Gastroesophageal sphincter (tissue), 4 donors: ENCODE measurements at regions not wholly inside any gene's neighbourhood (a gene's known extent, or its start where the extent isn't known, plus 50 kb on each side); places are given as distances from the start of the nearest gene placed in this dataset.

Experiments used
- ATAC-seq: fragments of 150-250 bp; one replicate; pipeline ENCODE4 v1.9.1; 2016; ENCODE audit warnings: mild to moderate bottlenecking, moderate library complexity
- H3K27ac ChIP-seq, 4 donors: fragments of 200-600 bp; sonication (generic) in 3 of 4; 1 replicate in 3 of 4; 2 replicates in 1 of 4; pipeline ENCODE4 v1.5.1; 2016 to 2019
- H3K27me3 ChIP-seq: fragments of 200-600 bp; sonication (generic); one replicate; pipeline ENCODE4 v1.5.1; 2019
- H3K36me3 ChIP-seq, 2 donors: fragments of 200-600 bp; sonication (generic); one replicate each; pipeline ENCODE4 v1.5.1; 2019; ENCODE audit warnings: control low read depth in 1 of 2
- H3K4me1 ChIP-seq, 3 donors: fragments of 200-600 bp; sonication (generic); 1 replicate in 2 of 3; 2 replicates in 1 of 3; pipeline ENCODE4 v1.5.1; 2016 to 2019; ENCODE audit warnings: control low read depth in 2 of 3
- H3K4me3 ChIP-seq, 2 donors: fragments of 200-600 bp; sonication (generic); one replicate each; pipeline ENCODE4 v1.5.1; 2019; ENCODE audit warnings: mild to moderate bottlenecking in 1 of 2, moderate library complexity in 1 of 2
- H3K9me3 ChIP-seq, 3 donors: fragments of 200-600 bp; sonication (generic); one replicate each; pipeline ENCODE4 v1.5.1; 2017 to 2019; ENCODE audit warnings: control low read depth in 2 of 3
- EP300 ChIP-seq: sonication (generic); formaldehyde crosslinking; IDR thresholded peaks from one replicate; pipeline ENCODE4 v1.6.1; 2017; ENCODE audit warnings: antibody characterized with exemption, mild to moderate bottlenecking
- POLR2A ChIP-seq, 2 donors: fragments of 450-650 bp; IDR thresholded peaks; one replicate each; pipeline ENCODE4 v1.6.1; 2017; ENCODE audit warnings: antibody characterized with exemption in 2 of 2, mild to moderate bottlenecking in 2 of 2, moderate library complexity in 1 of 2
- POLR2AphosphoS5 ChIP-seq: sonication (generic); formaldehyde crosslinking; IDR thresholded peaks from one replicate; pipeline ENCODE4 v1.6.1; 2017; ENCODE audit warnings: antibody characterized with exemption
- WGBS, 2 donors: methylation state at CpG; one replicate each; pipeline ENCODE4 v1.1.5; 2018; ENCODE audit warnings: low coverage in 1 of 2; 5-methylcytosine and 5-hydroxymethylcytosine counted together
- TF ChIP-seq, protein P1 (sequence below), 4 experiments: fragments of 200-600 bp in 2 of 4; fragments of 450-650 bp in 2 of 4; sonication (generic) in 1 of 4; IDR thresholded peaks; one replicate each; pipeline ENCODE4 v1.5.1; 2017 to 2019; ENCODE audit warnings: antibody characterized with exemption in 4 of 4, mild to moderate bottlenecking in 2 of 4, moderate library complexity in 2 of 4

- 70 to 84% methylated on average over 3 of the region's 3 CpGs for WGBS, 2 donors
Measured at GRCh38 chr4:177005674-177006230, 213.0 kb upstream of the VEGFC start.

DNA sequence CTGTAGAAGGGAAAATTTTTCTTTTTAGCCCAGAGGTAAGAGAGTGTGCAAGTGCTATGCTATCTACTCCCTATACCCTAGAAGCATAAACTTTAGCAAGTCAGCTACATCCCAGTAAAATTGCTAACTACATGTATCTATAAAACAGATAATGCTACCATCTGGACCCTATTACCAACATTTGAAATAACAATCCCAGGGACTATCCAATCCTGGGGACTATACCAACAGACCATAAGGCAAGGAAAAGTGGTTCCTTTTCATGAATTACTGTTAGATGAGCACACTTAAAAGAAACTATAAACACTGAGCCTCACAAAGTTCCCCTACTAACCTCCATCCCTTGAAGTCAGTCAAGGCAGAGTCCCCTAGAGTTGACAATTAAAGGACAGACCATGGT lies 213.6 kb upstream of the VEGFC start:
- TF ChIP-seq EP300 (no peak), POLR2AphosphoS5 (no peak), POLR2A (IDR thresholded peaks at IDR 0.05) (no peak)
- TF ChIP-seq, protein P1, sequence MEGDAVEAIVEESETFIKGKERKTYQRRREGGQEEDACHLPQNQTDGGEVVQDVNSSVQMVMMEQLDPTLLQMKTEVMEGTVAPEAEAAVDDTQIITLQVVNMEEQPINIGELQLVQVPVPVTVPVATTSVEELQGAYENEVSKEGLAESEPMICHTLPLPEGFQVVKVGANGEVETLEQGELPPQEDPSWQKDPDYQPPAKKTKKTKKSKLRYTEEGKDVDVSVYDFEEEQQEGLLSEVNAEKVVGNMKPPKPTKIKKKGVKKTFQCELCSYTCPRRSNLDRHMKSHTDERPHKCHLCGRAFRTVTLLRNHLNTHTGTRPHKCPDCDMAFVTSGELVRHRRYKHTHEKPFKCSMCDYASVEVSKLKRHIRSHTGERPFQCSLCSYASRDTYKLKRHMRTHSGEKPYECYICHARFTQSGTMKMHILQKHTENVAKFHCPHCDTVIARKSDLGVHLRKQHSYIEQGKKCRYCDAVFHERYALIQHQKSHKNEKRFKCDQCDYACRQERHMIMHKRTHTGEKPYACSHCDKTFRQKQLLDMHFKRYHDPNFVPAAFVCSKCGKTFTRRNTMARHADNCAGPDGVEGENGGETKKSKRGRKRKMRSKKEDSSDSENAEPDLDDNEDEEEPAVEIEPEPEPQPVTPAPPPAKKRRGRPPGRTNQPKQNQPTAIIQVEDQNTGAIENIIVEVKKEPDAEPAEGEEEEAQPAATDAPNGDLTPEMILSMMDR (IDR thresholded peaks at IDR 0.05): no peak
- ATAC-seq: no peak
- Histone ChIP-seq H3K27me3 (no peaks in the 10 kb centered on the region), H3K9me3 (no peaks in the 10 kb centered on the region), H3K4me3 (no peak overlapping the region), H3K4me1 (no peaks in the 10 kb centered on the region), H3K27ac (no peak overlapping the region), H3K36me3 (no peaks in the 10 kb centered on the region)

More at GRCh38 chr4:177005674-177006230, 213.0 kb upstream of the VEGFC start:
- no peak for ATAC-seq
- no peak overlapping the region for H3K4me3 ChIP-seq
- H3K36me3 ChIP-seq: no peaks in the 10 kb centered on the region
- H3K9me3 ChIP-seq: no peaks in the 10 kb centered on the region
- H3K27me3 ChIP-seq: no peaks in the 10 kb centered on the region
- no peaks in the 10 kb centered on the region for H3K4me1 ChIP-seq
- TF ChIP-seq EP300 (no peak), POLR2A (IDR thresholded peaks at IDR 0.05) (no peak), POLR2AphosphoS5 (no peak)
- TF ChIP-seq, protein P1 (IDR thresholded peaks at IDR 0.05): no peak
- no peak overlapping the region for H3K27ac ChIP-seq

- Histone ChIP-seq H3K4me1 (no peaks in the 10 kb centered on the region), H3K27me3 (no peaks in the 10 kb centered on the region), H3K9me3 (peaks cover 0 to 4% (median 0%) of the 10 kb centered on the region in 3 donors), H3K27ac (no peak overlapping the region), H3K36me3 (no peaks in the 10 kb centered on the region), H3K4me3 (no peak overlapping the region)
- TF ChIP-seq, protein P1 (IDR thresholded peaks at IDR 0.05): no peak
- TF ChIP-seq EP300: no peak
- no peak for TF ChIP-seq POLR2A (IDR thresholded peaks at IDR 0.05)
- no peak for TF ChIP-seq POLR2AphosphoS5
- no peak for ATAC-seq
- 91 to 92% methylated on average over 1 of the region's 1 CpG for WGBS, 2 donors
Measured at GRCh38 chr4:177008071-177008835, 215.5 kb upstream of the VEGFC start.

DNA sequence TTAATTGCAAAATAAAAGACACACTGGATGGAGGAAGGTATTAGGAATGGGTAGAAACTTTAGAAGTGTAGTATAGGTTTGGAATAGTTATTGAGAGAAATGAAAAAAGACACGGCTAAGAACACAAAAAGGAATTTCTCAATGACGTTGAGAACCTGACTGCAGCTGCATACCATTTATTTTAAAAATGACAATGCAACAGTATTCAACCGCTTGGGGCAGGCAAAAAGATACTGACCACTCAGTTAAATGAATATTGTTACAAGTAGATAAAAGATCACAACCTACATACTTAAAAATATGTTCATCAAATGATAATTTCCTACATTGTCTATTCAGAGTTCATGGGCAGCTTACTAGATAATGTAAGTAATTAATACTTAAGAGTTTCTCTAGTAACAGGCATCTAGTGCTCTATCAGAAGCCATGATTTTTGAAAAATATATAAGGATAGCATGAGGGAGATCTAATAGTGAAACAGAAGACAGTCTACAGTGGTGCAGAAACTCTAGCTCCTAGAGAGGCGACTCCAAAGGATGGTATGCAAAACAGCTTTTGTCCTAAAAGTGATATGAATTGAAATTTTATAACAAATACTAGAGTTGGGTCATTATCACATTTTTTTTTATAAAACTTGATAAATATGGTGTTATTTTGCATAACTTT lies 216.2 kb upstream of the VEGFC start:
- WGBS, 2 donors: 69 to 71% methylated on average over 4 of the region's 4 CpGs
- peaks cover 0 to 11% (median 0%) of the 10 kb centered on the region in 3 donors for H3K9me3 ChIP-seq
- TF ChIP-seq POLR2AphosphoS5 (no peak), POLR2A (IDR thresholded peaks at IDR 0.05) (no peak), EP300 (no peak)
- TF ChIP-seq, protein P1 (IDR thresholded peaks at IDR 0.05): no peak
- H3K4me3 ChIP-seq: no peak overlapping the region
- no peak for ATAC-seq
- no peak overlapping the region for H3K27ac ChIP-seq
- H3K36me3 ChIP-seq: no peaks in the 10 kb centered on the region
- no peaks in the 10 kb centered on the region for H3K27me3 ChIP-seq
- no peaks in the 10 kb centered on the region for H3K4me1 ChIP-seq
